Endodermal cell (in vitro differentiated cells): ENCODE measurements at regions not wholly inside any gene's neighbourhood (a gene's known extent, or its start where the extent isn't known, plus 50 kb on each side); places are given as distances from the start of the nearest gene placed in this dataset.

ENCODE experiments used
- DNase-seq: peaks from one replicate; pipeline ENCODE4 v3.0.0-alpha.2; 2017
- H3K27ac ChIP-seq: 2 replicates; pipeline ENCODE4 v1.5.1; 2013; ENCODE audit warnings: mild to moderate bottlenecking, low read depth, low read length, moderate library complexity
- H3K27me3 ChIP-seq: 2 replicates; pipeline ENCODE4 v1.6.1; 2013; ENCODE audit warnings: mild to moderate bottlenecking, low read length, moderate library complexity; ENCODE audit not compliant: insufficient read depth, control insufficient read depth, poor library complexity, severe bottlenecking
- H3K36me3 ChIP-seq: 2 replicates; pipeline ENCODE4 v1.7.0; 2013; ENCODE audit warnings: mild to moderate bottlenecking, low read length, moderate library complexity; ENCODE audit not compliant: control insufficient read depth, insufficient read depth
- H3K4me1 ChIP-seq: one replicate; pipeline ENCODE4 v1.7.0; 2013; ENCODE audit warnings: low read length; ENCODE audit not compliant: control insufficient read depth, insufficient read depth
- H3K4me3 ChIP-seq: 2 replicates; pipeline ENCODE4 v1.5.1; 2013; ENCODE audit warnings: mild to moderate bottlenecking, low read length, moderate library complexity
- H3K9ac ChIP-seq: 2 replicates; pipeline ENCODE4 v1.6.1; 2013; ENCODE audit warnings: mild to moderate bottlenecking, low read length, moderate library complexity; ENCODE audit not compliant: poor library complexity, severe bottlenecking; ENCODE audit errors: extremely low read depth
- H3K9me3 ChIP-seq: 2 replicates; pipeline ENCODE4 v1.6.1; 2013; ENCODE audit warnings: mild to moderate bottlenecking, low read length, moderate library complexity; ENCODE audit not compliant: control insufficient read depth
- H3K27ac Mint-ChIP-seq: 2 replicates; pipeline ENCODE4 v1.8.0; 2020; ENCODE audit warnings: mixed read lengths
- H3K27me3 Mint-ChIP-seq: 2 replicates; pipeline ENCODE4 v1.8.0; 2021; ENCODE audit warnings: mild to moderate bottlenecking, mixed read lengths; ENCODE audit not compliant: insufficient read depth
- H3K36me3 Mint-ChIP-seq: 2 replicates; pipeline ENCODE4 v1.8.0; 2020; ENCODE audit warnings: low read depth, mixed read lengths
- H3K4me1 Mint-ChIP-seq: 2 replicates; pipeline ENCODE4 v1.8.0; 2020; ENCODE audit warnings: mixed read lengths
- H3K4me3 Mint-ChIP-seq: 2 replicates; pipeline ENCODE4 v1.8.0; 2020; ENCODE audit warnings: mild to moderate bottlenecking, moderate library complexity, mixed read lengths
- H3K9me3 Mint-ChIP-seq: 2 replicates; pipeline ENCODE4 v1.8.0; 2020; ENCODE audit warnings: mild to moderate bottlenecking, mixed read lengths
- WGBS, 2 experiments: methylation state at CpG; one replicate each; pipeline versions ENCODE4 v1.1.5 to v1.1.7; 2013; ENCODE audit warnings: missing lambda C conversion rate in 2 of 2, mixed read lengths in 1 of 2; ENCODE audit not compliant: insufficient coverage in 1 of 2, insufficient read length in 1 of 2; 5-methylcytosine and 5-hydroxymethylcytosine counted together
- TF ChIP-seq, protein P1 (sequence below): fragments of 200-600 bp; sonication (generic); conservative IDR thresholded peaks from 2 replicates; pipeline ENCODE4 v1.5.0; 2021; ENCODE audit warnings: antibody characterized with exemption, mild to moderate bottlenecking

DNA sequence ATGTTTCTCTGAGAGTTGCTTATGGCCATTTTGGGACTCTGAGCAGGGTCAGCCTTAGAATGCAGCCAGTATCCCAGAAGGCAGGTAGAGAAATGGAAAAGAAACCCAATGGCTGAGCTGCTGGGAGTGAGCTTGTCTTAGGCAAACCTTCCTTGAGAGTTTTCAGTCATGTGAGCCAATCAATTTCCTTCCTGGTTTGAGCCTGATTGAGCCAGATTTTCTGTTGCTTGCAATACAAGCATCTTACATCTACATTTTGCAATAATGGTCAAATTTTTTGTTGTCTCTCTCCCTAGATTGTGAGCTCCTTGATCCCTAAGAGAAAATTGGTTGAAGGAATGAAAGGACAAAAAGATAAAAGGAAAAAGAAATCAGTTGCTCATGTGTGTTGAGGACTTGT is 155.3 kb downstream of the SNX18 start:
- Mint-ChIP-seq H3K36me3 (peaks cover 3% of the 10 kb centered on the region), H3K4me3 (no peak overlapping the region), H3K27ac (no peak overlapping the region), H3K9me3 (peaks cover 30% of the 10 kb centered on the region), H3K27me3 (peaks cover 6% of the 10 kb centered on the region), H3K4me1 (no peaks in the 10 kb centered on the region)
- no peak for DNase-seq
- Histone ChIP-seq H3K36me3 (no peaks in the 10 kb centered on the region), H3K9me3 (peaks cover 27% of the 10 kb centered on the region), H3K4me1 (no peaks in the 10 kb centered on the region), H3K27me3 (no peaks in the 10 kb centered on the region), H3K4me3 (no peak overlapping the region), H3K9ac (no peak overlapping the region), H3K27ac (no peak overlapping the region)
- TF ChIP-seq, protein P1, sequence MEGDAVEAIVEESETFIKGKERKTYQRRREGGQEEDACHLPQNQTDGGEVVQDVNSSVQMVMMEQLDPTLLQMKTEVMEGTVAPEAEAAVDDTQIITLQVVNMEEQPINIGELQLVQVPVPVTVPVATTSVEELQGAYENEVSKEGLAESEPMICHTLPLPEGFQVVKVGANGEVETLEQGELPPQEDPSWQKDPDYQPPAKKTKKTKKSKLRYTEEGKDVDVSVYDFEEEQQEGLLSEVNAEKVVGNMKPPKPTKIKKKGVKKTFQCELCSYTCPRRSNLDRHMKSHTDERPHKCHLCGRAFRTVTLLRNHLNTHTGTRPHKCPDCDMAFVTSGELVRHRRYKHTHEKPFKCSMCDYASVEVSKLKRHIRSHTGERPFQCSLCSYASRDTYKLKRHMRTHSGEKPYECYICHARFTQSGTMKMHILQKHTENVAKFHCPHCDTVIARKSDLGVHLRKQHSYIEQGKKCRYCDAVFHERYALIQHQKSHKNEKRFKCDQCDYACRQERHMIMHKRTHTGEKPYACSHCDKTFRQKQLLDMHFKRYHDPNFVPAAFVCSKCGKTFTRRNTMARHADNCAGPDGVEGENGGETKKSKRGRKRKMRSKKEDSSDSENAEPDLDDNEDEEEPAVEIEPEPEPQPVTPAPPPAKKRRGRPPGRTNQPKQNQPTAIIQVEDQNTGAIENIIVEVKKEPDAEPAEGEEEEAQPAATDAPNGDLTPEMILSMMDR, result no peak

DNA sequence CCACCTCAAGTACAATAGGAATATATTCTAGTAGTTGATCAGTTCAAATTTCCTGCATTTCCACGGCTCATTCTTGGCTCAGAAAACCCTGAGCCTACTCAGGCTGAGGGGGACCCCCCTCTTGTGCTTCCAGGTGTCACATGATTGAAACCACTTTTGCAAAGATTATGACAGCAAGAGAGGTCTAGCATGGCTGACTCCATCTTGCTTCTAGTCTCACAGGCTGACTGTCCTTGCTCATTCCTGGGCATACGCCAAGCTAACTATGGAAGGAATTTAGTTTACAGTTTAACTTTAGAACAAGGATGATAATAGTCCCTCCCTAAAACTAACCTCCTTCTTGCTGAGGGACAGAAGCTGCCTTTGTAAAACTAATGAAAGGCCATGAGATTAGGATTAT is 154.1 kb downstream of the SNX18 start:
- Mint-ChIP-seq H3K4me1 (no peaks in the 10 kb centered on the region), H3K9me3 (peaks cover 30% of the 10 kb centered on the region), H3K27me3 (peaks cover 8% of the 10 kb centered on the region), H3K27ac (no peak overlapping the region), H3K4me3 (no peak overlapping the region), H3K36me3 (peaks cover 3% of the 10 kb centered on the region)
- Histone ChIP-seq H3K9ac (no peak overlapping the region), H3K36me3 (no peaks in the 10 kb centered on the region), H3K4me3 (no peak overlapping the region), H3K27ac (no peak overlapping the region), H3K9me3 (peaks cover 32% of the 10 kb centered on the region), H3K27me3 (no peaks in the 10 kb centered on the region), H3K4me1 (no peaks in the 10 kb centered on the region)
- DNase-seq, result no peak
- WGBS, 2 experiments, result 86% methylated on average over 1 to 2 of the region's 2 CpGs
- TF ChIP-seq, protein P1, result no peak

DNA sequence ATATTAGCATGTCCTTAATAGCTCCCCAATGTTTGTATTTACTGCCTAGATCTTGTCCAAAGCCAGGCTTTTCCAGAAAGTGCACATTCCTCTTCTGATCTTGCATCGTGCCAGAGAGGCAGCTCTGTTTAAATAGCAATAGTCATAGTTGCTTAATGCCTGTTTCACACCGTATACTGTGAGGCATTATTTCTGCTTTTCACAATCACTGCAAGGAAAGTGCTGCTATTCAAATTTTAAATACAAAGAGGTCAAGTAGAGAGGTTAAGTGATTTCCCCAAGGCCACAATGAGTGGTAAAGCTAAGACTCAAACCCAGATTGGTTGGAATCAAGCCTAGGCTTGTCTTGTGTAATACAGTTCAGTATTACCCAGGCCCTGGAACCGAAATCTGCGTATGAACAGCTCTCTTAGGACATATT is 153.6 kb downstream of the SNX18 start:
- H3K27me3 Mint-ChIP-seq, result peaks cover 8% of the 10 kb centered on the region
- Histone ChIP-seq H3K27ac (no peak overlapping the region), H3K36me3 (no peaks in the 10 kb centered on the region), H3K4me3 (no peak overlapping the region), H3K27me3 (no peaks in the 10 kb centered on the region), H3K9ac (no peak overlapping the region), H3K4me1 (no peaks in the 10 kb centered on the region), H3K9me3 (peaks cover 32% of the 10 kb centered on the region)
- no peak for DNase-seq
- H3K36me3 Mint-ChIP-seq, result peaks cover 3% of the 10 kb centered on the region
- peaks cover 30% of the 10 kb centered on the region for H3K9me3 Mint-ChIP-seq
- H3K27ac Mint-ChIP-seq, result no peak overlapping the region
- WGBS, 2 experiments, result 80 to 92% methylated on average over 1 to 4 of the region's 4 CpGs
- H3K4me3 Mint-ChIP-seq, result no peak overlapping the region
- TF ChIP-seq, protein P1, result no peak
- no peaks in the 10 kb centered on the region for H3K4me1 Mint-ChIP-seq
